ENCODE measurements at regions not wholly inside any gene's neighbourhood (a gene's known extent, or its start where the extent isn't known, plus 50 kb on each side); places are given as distances from the start of the nearest gene placed in this dataset.

GRCh38 chr4:43345323-43345925 lies 452.9 kb downstream of the GRXCR1 start:
- CTCF ChIA-PET: no interaction called here

GRCh38 chr4:43348591-43348990 lies 456.1 kb downstream of the GRXCR1 start:
- no peak for DNase-seq (ENCODE audit: low spot score)
- ChIA-PET POLR2A (ENCODE audit: low non-redundant PET) (no interaction called here), CTCF (no interaction called here)
- no peak overlapping the region for H3K27ac ChIP-seq
- TF ChIP-seq, protein P1, sequence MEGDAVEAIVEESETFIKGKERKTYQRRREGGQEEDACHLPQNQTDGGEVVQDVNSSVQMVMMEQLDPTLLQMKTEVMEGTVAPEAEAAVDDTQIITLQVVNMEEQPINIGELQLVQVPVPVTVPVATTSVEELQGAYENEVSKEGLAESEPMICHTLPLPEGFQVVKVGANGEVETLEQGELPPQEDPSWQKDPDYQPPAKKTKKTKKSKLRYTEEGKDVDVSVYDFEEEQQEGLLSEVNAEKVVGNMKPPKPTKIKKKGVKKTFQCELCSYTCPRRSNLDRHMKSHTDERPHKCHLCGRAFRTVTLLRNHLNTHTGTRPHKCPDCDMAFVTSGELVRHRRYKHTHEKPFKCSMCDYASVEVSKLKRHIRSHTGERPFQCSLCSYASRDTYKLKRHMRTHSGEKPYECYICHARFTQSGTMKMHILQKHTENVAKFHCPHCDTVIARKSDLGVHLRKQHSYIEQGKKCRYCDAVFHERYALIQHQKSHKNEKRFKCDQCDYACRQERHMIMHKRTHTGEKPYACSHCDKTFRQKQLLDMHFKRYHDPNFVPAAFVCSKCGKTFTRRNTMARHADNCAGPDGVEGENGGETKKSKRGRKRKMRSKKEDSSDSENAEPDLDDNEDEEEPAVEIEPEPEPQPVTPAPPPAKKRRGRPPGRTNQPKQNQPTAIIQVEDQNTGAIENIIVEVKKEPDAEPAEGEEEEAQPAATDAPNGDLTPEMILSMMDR (conservative IDR thresholded peaks at IDR 0.05; ENCODE audit: low read depth): no peak

More at GRCh38 chr4:43345323-43345925, 452.9 kb downstream of the GRXCR1 start:
- POLR2A ChIA-PET (ENCODE audit: low non-redundant PET): no interaction called here
- TF ChIP-seq, protein P1 (conservative IDR thresholded peaks at IDR 0.05; ENCODE audit: low read depth): no peak
- no peak for DNase-seq (ENCODE audit: low spot score)
- H3K27ac ChIP-seq: no peak overlapping the region

- no peak for DNase-seq (ENCODE audit: low spot score)
Measured at GRCh38 chr4:43351970-43352806, 459.7 kb downstream of the GRXCR1 start.

DNA sequence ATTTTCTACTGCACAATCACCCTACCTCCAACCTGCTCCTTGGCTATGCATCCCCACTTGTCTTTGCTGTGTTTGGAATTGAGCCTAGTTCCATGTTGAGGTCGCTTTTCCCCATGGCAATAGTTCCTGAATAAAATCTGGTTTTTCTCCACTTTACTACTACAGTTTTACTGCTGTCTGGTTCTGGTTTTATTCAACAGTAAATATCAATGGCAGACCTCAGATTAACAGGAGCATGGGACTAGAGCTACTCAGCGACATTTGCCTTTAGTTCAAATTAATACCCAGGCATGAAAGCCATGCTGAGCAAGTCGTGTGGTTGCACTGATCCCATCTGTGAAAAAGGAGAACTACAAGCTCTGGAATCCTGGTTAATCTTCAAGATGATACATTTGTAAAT lies 460.3 kb downstream of the GRXCR1 start:
- no peak for DNase-seq (ENCODE audit: low spot score)
- TF ChIP-seq, protein P1 (conservative IDR thresholded peaks at IDR 0.05; ENCODE audit: low read depth): no peak
- CTCF ChIA-PET: no interaction called here
- POLR2A ChIA-PET (ENCODE audit: low non-redundant PET): no interaction called here
- no peak overlapping the region for H3K27ac ChIP-seq

More at GRCh38 chr4:43351970-43352806, 459.7 kb downstream of the GRXCR1 start:
- CTCF ChIA-PET: no interaction called here
- no peak overlapping the region for H3K27ac ChIP-seq
- POLR2A ChIA-PET (ENCODE audit: low non-redundant PET): no interaction called here
- TF ChIP-seq, protein P1 (conservative IDR thresholded peaks at IDR 0.05; ENCODE audit: low read depth): no peak

DNA sequence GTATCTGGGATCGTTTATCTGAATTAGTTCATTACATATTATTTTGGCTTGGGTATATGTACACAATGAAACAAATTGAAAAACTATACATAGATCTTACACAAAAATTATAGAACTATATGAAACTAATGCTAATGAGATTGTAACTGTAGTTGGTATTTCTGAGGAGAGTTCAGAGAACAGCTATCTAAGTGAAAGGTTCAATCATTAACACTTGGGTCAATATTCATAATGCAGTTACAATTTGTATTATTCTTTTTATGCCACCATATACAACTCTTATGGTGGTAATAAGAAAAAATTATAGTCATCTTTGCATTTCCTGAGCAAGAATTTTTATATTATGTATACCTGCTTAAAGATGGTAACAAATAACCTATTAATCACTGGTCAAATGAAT lies 461.0 kb downstream of the GRXCR1 start:
- no peak overlapping the region for H3K27ac ChIP-seq
- TF ChIP-seq, protein P1 (conservative IDR thresholded peaks at IDR 0.05; ENCODE audit: low read depth): no peak
- POLR2A ChIA-PET (ENCODE audit: low non-redundant PET): no interaction called here
- CTCF ChIA-PET: no interaction called here
- no peak for DNase-seq (ENCODE audit: low spot score)

GRCh38 chr4:43356786-43357185 lies 464.3 kb downstream of the GRXCR1 start:
- CTCF ChIA-PET: no interaction called here
- TF ChIP-seq, protein P1 (conservative IDR thresholded peaks at IDR 0.05; ENCODE audit: low read depth): no peak

More at GRCh38 chr4:43356786-43357185, 464.3 kb downstream of the GRXCR1 start:
- DNase-seq (ENCODE audit: low spot score): no peak
- POLR2A ChIA-PET (ENCODE audit: low non-redundant PET): no interaction called here
- H3K27ac ChIP-seq: no peak overlapping the region
